ENCODE measurements at regions not wholly inside any gene's neighbourhood (a gene's known extent, or its start where the extent isn't known, plus 50 kb on each side); places are given as distances from the start of the nearest gene placed in this dataset.
"Not testable (repeated sequence)": the region's sequence is repeated elsewhere in the genome, so short reads cannot be mapped to it uniquely, and the experiment has no call there.

DNA sequence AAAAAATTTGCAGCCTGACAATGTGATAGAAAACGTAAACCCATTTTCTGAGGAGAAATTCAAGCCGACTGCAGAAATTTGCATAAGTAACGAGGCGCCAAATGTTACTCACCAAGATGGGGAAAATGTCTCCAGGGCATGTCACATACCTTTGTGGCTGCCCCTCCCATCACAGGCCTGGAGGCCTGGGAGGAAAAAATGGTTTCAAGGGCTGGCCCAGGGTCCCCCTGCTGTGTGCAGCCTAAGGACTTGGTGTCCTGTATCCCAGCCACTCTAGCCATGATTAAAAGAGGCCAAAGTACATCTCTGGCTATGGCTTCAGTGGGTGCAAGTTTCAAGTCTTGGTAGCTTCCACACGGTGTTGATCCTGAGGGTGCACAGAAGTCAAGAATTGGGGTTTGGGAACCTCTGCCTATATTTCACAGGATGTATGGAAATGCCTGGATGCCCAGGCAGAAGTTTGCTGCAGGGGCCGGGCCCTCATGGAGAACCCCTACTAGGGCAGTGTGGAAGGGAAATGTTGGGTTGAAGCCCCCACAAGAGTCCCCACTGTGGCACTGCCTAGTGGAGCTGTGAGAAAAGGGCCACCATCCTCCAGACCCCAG is 1842.3 kb downstream of the PCDH9 start:
- no peak for DNase-seq (ENCODE audit: low spot score)

DNA sequence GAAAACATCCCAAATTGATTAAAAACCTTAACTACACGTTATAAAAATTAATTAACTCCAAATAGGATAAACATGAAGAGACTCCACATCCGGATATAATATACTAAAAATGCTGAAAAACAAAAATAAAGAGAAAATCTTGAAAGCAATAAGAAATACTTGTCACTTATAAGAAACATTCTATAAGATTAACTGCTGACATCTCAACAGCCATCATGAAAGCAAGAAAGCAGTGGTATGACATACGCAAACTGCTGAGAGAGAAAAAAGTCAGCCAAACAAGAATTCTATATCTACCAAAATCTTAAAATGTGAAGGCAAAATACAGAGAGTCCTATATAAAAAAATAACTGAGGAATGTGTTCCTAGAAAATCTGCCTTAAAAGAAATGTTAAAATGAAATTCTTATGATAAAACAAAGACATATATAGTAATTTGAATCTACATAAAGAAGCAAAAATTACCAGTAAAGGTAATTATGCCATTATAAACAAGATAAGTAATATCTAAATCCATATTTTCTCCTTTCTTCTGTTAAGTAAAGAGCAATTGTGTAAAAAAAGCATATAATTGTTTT is 1851.1 kb downstream of the PCDH9 start:
- no peak for DNase-seq (ENCODE audit: low spot score)

DNA sequence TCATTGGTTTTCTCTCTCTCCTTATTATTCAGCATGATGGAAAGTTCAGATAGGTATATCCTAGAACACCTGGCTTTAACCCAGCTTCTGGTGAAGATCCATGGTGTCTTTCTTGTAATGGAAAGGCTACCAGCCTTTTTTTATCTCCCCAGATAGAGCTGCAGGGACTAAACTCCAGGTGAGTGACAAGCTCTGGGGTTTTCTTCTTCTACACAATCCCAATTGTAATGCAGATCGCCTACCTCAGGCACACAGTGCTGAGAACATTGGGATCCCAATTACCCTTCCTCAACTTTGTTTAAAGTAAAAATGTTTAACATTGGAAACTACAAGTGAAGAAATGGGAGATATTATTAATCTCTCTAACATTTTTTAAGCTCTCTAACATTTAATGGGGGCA is 1851.7 kb downstream of the PCDH9 start:
- no peak for DNase-seq (ENCODE audit: low spot score)

DNA sequence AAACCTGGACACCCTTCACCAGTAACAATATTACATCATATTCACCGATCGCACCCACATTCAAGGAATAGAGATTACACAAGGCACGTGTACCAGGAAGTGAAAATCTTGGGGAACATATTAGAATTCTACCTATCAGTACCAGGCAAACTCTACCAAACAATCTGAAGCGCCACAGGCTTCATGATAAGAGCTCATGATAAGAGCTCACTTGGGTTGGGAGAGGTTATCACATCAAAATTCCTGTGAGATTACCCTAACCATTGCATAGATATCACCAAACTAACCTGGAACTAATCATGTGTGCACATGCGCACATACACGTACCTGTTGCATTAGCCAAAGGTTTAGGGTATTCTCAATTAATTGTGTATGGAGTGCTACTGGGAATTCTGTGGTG is 1861.3 kb downstream of the PCDH9 start:
- no peak for DNase-seq (ENCODE audit: low spot score)

DNA sequence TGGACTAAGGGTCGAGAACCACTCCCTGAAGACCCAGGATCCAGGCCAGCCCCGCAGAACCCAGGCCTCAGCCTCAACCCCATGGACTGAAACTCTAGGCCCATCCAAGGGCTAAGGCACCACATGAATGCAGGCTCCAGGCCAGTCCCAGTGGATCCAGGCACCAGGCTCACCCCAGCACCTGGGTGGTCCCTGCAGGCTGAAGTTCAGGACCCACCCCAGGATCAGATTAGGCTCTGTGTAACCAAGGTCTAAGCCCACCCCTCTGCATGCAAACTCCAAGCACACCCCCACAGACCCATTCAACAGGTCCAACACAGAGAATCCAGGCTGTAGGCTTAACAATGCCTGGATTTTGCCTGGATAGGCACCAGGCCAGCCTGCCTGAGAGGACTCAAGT is 1876.2 kb downstream of the PCDH9 start:
- DNase-seq (ENCODE audit: low spot score) = no peak

DNA sequence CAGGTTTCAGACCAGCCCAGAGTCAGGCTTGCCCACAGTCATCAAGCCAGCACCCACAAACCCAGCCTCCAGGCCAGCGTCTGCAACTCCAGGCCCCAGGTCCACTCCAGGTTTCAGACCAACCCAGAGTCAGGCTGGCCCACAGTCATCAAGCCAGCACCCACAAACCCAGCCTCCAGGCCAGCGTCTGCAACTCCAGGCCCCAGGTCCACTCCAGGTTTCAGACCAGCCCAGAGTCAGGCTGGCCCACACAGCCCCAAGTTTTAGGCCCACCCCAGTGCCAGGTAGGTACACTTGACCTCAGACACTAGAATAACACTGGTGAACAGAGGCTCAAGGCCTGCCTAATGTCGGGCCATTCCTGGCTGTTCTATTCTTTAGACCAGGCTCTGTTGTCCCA is 1877.0 kb downstream of the PCDH9 start:
- DNase-seq (ENCODE audit: low spot score) = not testable (repeated sequence)

DNA sequence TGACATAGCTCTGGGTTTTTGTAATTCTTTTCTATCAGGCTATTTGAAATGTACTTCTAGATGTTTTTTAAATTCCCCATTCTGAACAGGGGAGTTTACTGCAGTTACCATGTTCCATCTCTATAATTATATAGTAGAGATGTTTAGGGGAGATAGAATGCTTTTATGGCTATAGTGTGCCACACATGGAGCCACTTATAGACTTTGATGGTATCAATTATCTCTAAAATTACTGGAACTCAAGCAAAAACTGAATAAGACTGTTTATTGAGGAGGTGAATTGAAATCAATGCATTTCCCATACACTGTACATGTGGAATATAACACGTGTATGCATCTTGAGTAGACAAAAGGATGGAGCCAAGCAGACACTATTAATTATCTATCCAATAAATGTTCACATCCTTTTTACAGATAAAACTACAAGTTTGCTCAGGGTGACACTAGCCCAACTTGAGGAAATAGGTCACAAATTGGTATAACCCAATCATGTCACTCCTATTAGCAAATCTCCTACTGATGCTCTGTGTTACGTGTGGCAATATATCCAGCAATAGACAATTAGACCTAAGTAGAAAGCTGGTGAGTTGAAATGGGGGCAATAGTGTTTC is 1882.6 kb downstream of the PCDH9 start:
- no peak for DNase-seq (ENCODE audit: low spot score)

DNA sequence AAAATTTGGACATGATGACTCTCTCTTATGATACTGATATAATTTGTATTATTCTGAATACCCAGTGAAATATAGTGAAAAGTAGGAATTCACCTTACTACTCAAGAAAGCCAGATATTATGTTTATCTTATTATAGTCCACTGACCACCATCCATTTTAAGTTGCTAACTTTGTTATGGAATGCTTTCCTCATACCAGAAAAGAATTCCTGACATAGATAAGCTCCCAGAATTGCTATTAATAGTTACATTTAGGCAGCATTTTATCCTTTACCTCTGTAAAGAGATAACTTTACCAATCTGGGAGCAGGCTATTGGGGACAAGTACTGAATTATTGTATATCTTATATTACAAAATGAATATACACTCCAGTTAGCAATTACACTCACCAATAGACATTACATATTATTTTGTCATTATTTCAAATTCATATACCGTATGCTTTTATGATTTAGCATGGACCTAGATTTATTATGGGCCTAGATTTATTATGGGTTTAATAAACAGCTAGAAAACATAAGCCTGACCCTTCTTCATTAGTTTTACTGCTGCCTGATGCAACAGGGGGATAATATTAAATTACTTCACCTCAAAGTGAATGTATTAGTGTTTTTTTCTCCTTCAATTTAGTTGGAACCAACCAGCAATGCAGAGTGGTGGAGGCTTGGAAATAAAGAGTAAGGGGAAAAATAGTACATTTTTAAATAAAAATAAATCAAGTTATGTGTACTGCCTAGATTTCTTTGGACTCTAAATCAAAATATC is 1886.1 kb downstream of the PCDH9 start:
- DNase-seq (ENCODE audit: low spot score) = no peak

DNA sequence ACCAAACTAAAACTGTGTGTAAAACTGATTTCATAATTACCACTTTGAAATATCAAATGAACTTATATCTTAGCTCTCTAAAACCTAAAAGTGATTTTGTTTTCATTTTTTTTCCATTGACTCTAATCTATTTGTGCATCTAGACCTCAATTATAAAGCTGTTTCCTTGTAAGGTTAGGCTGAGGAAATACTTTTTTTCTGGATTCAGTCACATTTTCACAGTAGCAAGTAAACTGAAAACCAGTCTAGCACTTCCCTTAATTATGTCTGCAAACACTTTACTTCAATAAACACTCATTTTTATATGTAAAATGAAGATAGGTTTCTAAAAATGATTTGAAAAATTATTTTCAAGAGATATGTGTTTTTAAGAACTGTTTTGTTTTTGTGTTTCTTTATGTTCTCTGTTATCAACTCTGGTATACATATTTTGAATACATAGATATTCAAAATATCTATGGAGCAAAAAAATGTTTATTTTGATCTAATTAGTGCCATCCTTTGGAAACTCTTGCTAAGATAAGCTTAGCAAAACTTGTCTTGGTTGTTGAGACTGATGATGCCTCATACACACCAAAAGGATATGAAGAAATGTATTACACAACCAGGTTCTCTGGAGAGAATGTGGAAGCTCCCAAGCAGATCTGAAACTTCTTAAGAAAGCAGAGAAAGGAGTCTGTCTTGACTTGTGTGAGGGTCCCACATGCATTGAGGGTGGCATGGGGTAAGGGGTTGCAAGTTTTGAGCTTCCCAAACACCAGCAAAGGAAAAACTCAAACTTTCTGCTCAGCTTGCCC is 1887.4 kb downstream of the PCDH9 start:
- DNase-seq (ENCODE audit: low spot score) = no peak

DNA sequence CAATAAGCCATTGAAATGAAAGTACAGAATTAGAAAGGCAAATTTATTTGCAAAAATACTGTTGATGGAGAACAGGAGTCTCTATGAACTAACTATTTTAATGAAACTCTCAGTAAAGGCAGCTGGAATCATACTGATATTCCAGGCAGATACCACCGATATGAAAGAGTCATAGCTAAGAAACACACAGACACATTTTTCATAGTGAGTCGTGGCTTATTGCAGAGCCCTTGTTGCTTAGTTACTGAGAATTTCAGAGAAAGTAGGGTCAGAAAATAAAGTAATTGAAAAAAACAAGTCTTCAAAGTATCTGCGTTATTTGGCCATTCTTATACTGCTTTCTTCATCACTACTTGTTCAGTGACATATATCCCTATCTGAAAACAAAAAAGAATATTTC is 1890.9 kb downstream of the PCDH9 start:
- DNase-seq (ENCODE audit: low spot score) = no peak

DNA sequence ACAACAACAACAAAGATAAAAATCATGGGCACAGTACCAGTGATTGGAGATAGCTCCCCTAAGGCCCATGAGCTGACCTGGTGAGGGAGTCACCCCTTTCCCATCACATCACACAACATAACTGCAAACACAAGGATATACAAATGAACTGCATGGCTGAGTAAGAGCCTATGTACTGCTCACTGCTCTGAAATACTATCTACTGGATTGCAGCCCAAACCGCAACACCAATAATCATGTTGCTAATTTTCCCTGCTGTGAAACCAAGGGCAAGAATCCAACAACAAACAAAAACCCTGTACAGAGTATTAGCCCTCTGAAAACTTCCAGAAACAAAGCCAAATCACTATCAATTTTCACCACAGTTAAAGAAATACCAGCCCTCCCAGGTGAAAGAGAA is 1893.2 kb downstream of the PCDH9 start:
- DNase-seq (ENCODE audit: low spot score) = no peak

DNA sequence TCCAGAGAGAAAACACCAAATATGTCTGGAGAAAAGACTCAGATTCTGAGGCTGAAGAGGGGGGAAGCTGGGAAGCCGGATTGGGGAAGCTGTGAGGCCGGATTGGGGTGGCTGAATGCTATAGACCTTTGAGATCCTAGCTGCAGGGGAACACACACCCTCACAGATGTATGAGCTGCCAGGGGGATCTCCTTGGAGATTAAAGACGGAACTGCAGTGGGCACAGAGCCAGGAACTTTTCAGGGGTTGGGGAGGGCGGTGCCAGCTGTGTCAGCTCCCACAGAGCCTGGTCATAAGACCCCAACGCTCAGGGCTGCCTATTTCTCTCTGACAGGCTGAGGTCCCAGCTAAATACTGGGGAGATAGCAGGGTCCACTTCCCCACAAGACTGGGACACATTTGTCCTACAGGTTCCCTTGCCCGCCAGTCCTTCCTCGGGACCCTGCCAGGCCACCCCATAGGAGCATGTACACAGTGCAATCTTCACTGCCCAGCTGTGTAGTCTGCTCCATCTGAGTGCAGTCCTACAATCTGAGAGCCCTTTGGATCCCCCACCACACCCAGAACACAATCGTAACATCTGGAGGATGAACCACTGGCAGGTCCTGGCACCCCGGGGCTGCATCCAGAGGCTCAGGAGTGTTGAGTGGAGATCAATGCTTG is 1893.9 kb downstream of the PCDH9 start:
- DNase-seq (ENCODE audit: low spot score) = no peak

DNA sequence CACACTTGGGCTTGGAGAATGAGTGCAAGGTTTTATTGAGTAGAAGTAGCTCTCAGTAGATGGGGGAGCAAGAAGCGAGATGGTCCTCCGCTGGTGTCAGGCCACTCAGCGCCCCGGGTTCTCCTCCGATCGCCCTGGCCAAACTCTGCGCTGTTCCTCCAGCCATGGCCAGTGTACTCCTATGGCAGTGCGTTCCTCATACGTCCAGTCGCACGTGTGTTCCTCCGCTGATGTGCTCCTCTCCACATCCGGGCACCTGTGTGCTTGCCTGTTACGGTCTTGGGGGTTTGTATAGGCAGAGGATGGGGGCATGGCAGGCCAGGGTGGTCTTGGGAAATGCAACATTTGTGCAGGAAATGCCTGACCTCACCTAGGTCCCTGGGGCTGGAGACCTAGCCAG is 1899.4 kb downstream of the PCDH9 start:
- DNase-seq (ENCODE audit: low spot score) = no peak

DNA sequence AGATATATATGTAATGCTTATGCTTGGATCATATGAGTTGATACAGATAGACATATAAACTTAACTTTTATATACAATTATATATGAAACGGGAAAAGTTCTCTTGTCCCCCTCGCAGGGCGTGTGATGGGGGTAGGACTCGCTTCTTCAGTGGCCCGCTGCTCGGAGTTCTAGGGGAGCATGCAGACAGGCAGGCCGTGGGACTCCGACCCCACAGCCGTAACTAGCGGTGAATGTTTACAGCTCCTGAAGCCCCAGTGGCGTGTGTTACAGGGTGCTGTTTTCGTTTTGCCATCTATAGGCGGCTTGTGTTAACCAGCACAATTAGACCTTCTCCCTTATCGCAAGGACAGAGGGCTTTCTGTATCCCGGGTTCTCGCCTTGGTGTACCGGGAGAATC is 1899.8 kb downstream of the PCDH9 start:
- DNase-seq (ENCODE audit: low spot score) = no peak

DNA sequence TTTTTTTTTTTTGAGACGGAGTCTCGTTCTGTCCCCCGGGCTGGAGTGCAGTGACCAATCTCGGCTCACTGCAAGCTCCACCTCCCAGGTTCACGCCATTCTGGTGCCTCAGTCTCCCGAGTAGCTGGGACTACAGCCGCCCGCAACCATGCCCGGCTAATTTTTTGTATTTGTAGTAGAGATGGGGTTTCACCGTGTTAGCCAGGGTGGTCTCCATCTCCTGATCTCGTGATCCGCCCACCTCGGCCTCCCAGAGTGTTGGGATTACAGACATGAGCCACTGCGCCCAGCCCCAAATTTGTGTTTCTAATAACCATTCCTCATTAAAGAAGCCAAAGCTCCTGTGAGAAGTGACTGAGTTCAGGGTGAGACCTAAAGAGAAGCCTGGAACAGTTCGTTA is 1906.9 kb downstream of the PCDH9 start:
- not testable (repeated sequence) for DNase-seq (ENCODE audit: low spot score)

DNA sequence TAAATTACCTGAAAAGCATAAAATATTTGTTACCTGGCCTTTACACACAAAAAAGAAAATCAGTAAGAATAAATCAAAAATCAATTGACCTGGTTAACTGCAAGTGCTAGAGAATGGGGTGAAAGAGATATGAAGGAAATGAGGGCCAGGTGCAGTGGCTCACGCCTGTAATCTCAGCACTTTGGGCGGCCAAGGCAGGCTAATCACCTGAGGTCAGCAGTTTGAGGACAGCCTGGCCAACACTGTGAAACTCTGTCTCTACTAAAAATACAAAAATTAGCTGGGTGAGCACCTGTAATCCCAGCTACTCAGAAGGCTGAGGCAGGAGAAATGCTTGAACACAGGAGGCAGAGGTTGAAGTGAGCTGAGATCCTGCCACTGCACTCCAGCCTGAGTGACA is 1908.7 kb downstream of the PCDH9 start:
- DNase-seq (ENCODE audit: low spot score) = not testable (repeated sequence)

DNA sequence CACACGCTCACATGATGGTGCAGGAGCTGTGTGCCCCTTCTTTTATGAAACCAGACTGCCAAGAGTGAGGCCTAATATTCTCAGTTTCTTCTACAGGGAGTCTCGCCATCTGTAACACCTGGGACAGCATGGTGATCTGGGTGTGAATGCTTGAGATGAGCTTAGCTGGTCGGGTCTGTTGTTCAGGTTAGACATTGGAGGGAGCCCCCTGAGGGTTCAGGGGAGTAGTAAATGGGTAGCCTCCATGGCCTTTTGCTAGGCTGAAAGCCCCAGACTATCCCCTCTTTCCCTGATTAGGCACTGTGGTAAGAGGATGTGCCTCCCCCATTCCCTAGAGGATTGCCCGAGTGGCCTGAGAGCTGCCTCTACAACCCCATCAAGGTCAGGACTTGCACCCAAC is 1916.1 kb downstream of the PCDH9 start:
- DNase-seq (ENCODE audit: low spot score) = no peak

DNA sequence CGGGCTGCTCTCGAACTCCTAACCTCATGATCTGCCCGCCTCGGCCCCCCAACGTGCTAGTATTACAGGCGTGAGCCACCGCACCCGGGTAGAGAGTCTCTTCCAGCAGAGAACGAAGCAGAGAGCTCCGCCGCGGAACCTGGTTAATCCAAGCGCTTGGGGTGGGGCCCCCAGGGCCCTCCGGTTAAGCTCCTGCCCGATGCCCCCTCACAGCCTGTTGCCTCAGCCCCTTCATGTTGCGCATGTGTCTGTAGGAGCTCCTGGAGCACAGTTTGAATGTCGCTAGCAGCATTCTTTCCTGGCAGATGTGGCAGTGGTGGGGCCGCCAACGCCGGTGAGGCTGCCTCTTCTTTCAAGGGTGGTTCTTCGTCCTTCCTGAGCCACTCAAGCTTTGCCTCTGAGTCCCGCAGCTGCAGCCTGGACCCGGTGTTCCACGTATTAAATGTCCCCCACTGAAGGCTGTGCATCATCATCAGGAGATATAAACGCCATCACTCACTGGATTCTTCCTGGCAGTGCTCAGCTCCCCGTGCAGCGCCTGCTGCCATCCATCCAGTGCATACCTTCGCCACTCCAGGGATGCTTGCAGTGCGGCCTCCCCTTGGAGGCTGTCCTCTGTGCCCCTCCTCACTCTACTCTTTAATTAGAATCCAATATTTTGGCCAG is 1919.3 kb downstream of the PCDH9 start:
- no peak for DNase-seq (ENCODE audit: low spot score)

DNA sequence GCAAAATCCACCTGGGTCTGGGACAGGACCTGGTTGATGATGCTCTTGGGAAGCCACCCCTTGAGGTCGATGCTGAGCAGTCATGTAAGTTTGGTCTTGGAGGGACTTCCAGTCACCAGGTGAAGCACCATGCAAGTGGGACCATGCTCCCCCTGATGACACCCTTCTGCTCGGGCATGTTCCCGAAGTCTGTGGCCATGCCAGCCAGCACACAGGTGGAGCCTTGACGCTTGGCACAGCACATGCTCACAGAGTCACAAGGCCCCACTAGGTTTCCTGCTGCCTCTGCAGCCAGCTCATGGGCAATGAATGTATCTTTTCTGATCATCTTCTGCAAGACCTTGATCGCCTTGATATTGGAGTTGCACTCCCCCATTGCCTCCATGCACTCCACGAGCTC is 1920.2 kb downstream of the PCDH9 start:
- no peak for DNase-seq (ENCODE audit: low spot score)

DNA sequence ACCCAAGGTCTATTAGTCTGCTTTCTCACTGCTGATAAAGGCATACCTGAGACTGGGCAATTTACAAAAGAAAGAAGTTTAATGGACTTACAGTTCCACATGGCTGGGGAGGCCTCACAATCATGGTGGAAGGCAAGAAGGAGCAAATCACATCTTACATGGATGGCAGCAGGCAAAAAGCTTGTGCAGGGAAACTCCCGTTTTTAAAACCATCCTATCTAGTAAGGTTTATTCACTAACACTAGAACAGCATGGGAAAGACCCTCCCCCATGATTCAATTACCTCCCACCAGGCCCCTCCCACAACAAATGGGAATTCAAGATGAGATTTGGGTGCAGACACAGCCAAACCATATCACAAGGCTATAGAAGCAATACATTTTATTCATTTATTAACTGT is 1921.4 kb downstream of the PCDH9 start:
- DNase-seq (ENCODE audit: low spot score) = not testable (repeated sequence)

DNA sequence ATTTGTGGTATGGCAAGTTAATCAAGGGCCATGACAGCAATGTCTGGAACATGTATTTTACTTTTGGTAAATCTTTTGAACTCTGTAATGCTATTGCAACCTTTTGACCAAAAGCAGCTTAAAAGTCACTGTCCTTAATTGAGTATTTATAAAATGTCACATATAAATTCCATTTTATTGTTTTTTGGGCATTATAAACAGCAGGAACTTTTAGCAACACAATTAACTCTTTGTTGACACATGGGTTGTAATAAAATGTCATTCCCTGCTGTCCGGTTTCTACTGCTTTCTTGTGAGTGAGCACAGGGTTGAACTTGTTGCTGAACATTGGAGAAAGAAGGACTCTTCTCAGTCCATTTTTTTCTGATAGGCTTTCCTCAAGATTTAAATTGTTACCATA is 1923.1 kb downstream of the PCDH9 start:
- no peak for DNase-seq (ENCODE audit: low spot score)
